H7 (cell line): ENCODE measurements at regions not wholly inside any gene's neighbourhood (a gene's known extent, or its start where the extent isn't known, plus 50 kb on each side); places are given as distances from the start of the nearest gene placed in this dataset.
A peak's percentile ranks its signal among the peaks of the same experiment; 100 is the strongest.

Experiments
- DNase-seq: peaks from one replicate; pipeline ENCODE4 v3.0.0; 2012
- H3K27me3 ChIP-seq: 2 replicates; pipeline ENCODE4 v1.6.0; 2011; ENCODE audit warnings: mild to moderate bottlenecking, low read length; ENCODE audit not compliant: control insufficient read depth, insufficient read depth
- H3K36me3 ChIP-seq: replicated peaks from 2 replicates; pipeline ENCODE4 v1.5.1; 2011; ENCODE audit warnings: low read length; ENCODE audit not compliant: control insufficient read depth, insufficient read depth
- H3K4me3 ChIP-seq: 2 replicates; pipeline ENCODE4 v1.5.1; 2011; ENCODE audit warnings: low read depth, mild to moderate bottlenecking, control low read depth, low read length, moderate library complexity; ENCODE audit not compliant: insufficient read depth

DNA sequence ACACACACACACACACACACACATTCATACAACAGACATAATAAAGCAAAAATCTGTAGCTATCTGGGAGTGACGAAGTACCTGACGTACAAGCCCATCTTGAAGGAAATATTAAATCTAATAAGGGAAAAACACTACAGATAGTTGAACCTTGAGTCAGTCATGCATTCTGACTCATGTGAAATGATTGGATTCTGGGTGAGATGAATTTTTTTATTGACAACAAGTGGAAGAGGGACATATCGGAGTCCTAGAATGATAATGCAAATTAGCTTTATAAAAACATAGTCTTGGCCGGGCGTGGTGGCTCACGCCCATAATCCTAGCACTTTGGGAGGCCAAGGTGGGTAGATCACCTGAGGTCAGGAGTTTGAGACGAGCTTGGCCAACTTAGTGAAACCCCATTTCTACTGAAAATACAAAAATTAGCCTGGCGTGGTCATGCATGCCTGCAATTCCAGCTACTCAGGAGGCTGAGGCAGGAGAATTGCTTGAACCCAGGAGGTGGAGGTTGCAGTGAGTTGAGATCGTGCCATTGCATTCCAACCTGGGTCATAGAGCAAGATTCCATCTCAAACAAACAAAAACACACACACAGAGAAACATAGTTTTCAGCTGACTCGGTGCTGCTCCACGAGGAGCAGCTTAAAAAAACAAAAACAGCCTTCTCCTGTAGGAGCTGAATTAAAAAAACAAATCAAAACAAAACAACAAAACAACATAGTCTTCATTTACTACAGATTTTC lies 154.4 kb upstream of the MKLN1 start:
- Histone ChIP-seq H3K36me3 (no peaks in the 10 kb centered on the region), H3K27me3 (no peaks in the 10 kb centered on the region), H3K4me3 (no peak overlapping the region)
- DNase-seq, result no peak

DNA sequence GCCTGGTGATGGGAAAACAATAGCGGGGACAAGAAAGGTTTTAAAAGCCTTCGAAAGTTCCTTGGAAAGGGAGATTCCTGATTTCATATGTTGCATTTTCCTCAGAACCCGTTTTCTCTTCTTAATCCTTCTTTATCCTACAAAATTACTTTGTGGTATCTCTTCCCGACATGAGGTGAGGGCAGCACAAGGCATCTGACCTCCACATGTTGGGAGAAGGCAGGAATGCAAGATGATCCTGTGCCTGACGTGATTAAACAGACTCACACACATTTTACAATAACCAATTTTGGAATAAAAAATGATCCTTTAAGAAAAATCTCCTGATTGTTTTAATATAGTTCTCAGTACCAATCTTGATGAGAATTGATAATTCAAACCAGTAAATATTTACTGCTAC lies 153.3 kb upstream of the MKLN1 start:
- no peaks in the 10 kb centered on the region for H3K27me3 ChIP-seq
- no peak overlapping the region for H3K4me3 ChIP-seq
- H3K36me3 ChIP-seq, result no peaks in the 10 kb centered on the region
- no peak for DNase-seq

DNA sequence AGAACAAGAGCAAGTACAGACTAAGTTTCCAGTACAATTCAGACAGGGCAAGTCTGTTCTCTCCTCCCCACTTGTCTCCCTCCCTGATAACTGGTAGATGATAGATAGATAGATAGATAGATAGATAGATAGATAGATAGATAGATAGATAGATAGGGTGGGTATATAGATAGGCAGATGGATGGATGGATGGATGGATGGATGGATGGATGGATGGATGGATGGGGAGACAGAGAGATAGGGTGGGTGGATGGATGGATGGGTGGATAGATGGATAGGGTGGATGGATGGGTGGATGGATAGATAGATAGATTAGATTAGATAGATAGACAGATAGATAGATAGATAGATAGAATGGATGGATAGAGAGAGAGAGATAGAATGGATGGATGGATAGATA lies 152.8 kb upstream of the MKLN1 start:
- DNase-seq, result no peak
- Histone ChIP-seq H3K36me3 (no peaks in the 10 kb centered on the region), H3K4me3 (no peak overlapping the region), H3K27me3 (no peaks in the 10 kb centered on the region)

DNA sequence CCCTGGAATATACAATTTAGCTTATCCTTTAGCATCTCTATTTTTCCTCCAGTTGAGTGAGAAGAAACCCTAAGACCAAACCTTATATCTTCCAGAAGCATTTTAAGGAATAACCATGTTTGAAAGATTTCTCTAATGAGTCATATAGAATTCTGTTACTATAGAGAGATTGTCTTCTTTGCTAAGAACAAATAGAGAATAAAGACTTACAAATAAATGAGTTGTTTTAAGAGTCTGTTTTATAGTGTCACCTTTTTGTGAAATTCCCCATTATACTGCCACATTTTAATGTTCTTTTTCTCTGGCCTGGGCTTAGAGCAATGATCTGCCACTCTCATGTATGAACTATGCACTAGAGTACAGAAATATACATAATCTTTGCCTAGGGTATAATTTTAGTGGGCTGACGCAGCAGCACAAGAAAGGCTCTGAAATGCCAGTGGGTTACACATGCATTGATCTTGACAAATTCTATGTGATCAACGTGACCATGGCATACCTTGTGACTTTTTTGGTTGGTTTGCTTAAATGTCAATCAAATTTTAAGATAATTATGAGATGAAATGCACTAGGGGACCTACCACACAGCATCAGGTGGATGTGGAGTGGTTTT lies 145.1 kb upstream of the MKLN1 start:
- Histone ChIP-seq H3K27me3 (no peaks in the 10 kb centered on the region), H3K36me3 (no peaks in the 10 kb centered on the region), H3K4me3 (no peak overlapping the region)
- DNase-seq, result no peak

DNA sequence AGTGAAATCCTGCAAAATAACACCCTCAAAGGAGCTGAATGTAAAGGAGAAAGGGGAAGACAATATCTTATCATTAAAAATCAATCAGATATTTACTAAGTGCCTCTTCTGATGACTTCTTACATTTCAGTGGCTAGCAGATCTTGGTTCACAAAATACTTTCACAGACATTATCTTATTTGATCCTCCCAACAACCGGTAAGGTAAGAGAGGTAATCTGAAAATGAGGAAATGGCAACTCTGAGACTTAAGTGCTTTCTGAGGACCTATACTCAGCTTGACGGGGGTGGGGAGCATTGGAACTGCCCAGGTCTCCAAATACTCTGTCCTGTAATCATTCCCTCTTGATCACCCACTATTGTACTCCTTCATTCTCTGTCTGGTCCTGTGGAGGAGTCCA lies 144.6 kb upstream of the MKLN1 start:
- H3K4me3 ChIP-seq, result no peak overlapping the region
- H3K27me3 ChIP-seq, result no peaks in the 10 kb centered on the region
- DNase-seq, result no peak
- no peaks in the 10 kb centered on the region for H3K36me3 ChIP-seq

DNA sequence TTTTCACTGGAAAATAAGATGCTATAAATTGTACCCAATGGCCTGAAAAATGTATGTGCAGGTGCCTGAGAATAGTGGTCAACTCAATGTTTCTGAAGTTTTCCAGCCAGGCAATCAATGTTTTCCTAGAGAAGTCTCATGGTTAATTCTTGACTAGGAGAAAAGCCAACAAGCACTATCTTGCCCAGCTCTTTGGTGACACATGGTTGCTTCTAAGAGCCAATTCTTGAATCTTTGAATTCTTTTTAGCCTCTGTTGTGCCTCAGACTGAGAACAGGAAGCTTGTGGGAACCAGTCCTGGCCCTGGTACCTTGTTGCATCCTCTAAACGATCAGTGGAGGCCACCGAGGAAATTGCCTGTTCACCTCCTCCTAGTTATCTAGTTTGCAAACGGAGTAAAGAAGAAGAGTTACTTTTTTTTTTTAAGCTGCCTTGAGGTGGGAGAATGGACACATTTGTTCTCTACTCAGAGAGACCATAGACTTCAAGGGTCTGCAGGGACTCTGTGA lies 144.0 kb upstream of the MKLN1 start:
- Histone ChIP-seq H3K36me3 (no peaks in the 10 kb centered on the region), H3K4me3 (no peak overlapping the region), H3K27me3 (no peaks in the 10 kb centered on the region)
- DNase-seq, result no peak

DNA sequence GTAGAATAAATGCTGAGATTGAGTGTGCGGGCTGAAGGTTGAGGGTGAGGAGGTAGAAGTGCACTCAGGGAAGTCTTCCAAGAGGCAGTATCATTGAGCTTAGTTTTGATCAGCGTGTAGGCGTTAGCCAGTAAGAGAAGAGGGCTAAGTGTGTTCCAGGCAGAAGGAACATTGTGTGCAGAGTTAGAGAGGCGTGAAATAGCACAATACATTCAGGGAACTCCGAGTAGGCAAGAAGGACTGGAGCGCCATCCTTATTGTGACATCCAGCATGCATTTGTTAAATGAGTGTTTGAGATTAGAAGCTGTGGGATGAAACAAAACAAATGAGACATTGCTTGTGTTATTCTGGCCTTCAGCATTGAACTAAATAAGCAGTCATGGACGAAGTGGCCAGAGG lies 140.9 kb upstream of the MKLN1 start:
- H3K4me3 ChIP-seq, result no peak overlapping the region
- no peaks in the 10 kb centered on the region for H3K27me3 ChIP-seq
- no peak for DNase-seq
- no peaks in the 10 kb centered on the region for H3K36me3 ChIP-seq

DNA sequence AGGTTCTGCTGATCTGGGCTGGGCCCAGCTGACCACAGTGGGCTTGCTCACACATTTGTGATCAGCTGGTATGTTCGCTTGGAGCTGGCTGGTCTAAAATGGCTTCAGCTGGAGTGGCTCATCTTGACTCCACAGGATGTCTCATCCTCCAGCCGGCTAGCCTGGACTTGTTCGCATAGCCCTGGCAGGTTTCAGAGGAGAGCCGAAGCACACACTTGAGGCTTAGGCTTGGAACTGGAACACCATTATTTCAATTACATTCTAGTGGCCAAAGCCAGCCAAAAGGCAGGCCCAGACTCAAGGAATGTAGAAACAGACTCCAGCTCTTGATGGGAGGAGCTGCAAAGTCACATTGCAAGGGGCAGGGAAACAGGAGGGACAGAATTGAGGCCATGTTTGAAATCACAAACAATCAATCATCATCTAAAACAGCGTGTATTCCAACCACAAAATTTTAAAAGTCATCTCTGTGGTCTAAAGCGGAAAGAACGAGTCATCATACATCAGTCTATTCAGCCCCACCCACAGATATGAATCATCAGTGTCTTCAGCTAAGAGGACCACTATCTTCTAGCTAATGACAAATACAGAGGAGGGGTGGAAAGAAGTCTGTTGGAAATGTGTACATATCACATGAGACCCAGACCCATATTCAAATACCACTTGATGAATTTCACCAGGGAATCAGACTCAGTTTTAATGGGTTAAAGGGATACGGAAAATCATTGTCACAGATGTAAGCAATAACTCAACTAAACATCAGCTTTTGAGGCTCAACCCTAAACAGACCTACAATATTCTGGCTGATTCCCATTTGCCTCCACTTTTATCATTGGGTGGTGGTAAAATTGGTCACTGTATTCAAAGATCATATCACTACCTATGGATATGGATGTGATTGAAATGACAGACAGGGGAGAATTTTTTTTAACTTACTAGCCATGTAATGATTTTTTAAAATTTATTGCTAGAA lies 139.0 kb upstream of the MKLN1 start:
- H3K27me3 ChIP-seq, result no peaks in the 10 kb centered on the region
- H3K36me3 ChIP-seq, result no peaks in the 10 kb centered on the region
- DNase-seq, result no peak
- no peak overlapping the region for H3K4me3 ChIP-seq

DNA sequence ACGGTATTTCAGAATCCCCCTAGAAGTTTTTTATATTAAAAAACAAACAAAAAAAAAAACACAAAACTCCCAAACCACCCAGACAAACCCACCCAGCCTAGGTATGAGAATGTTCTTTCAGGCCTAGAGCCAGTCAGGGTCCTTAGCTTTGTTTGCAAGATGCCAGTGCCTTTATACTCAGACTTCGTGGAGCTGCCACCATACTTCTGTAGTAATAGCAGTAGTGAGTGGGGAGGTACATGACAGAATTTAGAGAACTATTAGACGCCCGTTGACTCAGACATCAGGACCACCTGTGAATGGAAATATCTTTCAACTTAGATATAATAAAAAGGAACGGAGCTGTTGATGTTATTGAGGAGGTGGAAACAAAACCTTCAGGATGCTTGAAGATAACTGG lies 138.2 kb upstream of the MKLN1 start:
- Histone ChIP-seq H3K4me3 (no peak overlapping the region), H3K36me3 (no peaks in the 10 kb centered on the region), H3K27me3 (no peaks in the 10 kb centered on the region)
- no peak for DNase-seq

DNA sequence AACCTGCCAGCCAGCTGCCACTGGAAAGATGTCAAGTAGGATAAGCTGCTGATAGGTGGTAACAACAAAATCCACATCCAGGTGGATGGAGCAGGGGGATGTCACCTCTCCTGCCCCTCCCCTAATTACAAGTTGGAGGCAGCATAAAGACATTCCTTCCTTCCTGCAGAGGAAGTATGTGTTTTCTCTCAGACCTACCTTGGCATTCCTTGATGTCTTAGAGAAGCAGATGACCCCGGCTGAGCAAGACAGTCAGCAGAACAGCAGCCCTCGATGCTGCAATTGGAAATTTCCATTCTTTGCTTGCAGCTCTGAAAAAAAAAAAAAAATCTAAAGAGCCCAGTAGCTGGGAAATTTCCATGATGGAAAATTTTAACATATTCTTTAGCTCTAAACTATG lies 137.5 kb upstream of the MKLN1 start:
- peak; percentile 66 for DNase-seq
- Histone ChIP-seq H3K4me3 (no peak overlapping the region), H3K27me3 (no peaks in the 10 kb centered on the region), H3K36me3 (no peaks in the 10 kb centered on the region)

DNA sequence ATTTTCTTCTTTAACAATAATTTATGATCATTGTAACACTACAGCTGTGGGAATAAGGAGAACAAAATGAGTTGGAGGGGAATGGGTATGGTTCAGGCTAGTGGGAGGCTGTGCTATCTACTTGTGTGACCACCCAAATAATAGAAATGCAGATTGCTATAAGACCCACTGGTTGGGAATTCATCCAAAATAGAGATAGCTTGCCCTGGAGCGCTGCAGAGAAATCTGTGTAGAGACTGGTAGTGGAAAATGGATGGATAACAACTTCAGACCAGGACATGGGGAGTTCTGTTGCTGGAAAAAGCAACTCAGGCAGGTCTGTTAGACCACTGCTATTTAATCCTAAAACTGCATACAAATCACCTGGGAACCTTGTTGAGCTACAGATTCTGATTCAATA lies 137.1 kb upstream of the MKLN1 start:
- H3K36me3 ChIP-seq, result no peaks in the 10 kb centered on the region
- no peak overlapping the region for H3K4me3 ChIP-seq
- DNase-seq, result no peak
- H3K27me3 ChIP-seq, result no peaks in the 10 kb centered on the region

DNA sequence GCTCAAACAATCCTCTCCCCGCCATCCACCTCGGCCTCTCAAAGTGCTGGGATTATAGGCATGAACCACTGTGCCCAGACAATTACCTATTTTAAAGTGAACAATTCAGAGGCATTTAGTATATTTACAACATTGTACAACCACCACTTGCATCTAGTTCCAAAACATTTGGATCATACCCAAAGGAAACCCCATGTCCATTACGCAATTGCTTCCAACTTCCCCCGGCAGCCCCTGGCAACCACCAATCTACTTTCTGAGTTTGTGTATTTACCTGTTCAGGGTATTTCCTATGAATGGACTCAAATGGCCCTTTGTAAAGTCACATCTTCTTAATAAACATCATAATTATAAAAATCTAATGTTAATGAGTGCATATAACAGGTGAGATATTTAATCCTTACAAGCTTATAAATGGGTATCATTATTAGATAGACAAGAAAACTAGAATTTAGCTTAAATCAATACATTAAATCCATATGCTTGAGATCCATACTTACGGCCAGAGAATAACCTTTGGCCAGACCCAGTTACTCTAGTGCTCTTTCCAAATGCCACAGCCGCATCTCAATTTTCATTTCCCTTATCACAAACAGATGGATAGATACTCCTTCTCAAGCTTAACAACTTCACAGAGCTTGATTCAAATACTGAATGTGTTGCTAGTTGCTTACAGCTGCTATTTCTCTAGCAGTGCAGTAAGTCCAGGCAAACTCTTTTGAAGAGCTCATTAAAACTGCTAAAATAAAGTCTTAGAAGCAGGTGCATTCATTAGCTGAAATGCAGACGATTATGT lies 133.4 kb upstream of the MKLN1 start:
- no peak for DNase-seq
- H3K27me3 ChIP-seq, result no peaks in the 10 kb centered on the region

DNA sequence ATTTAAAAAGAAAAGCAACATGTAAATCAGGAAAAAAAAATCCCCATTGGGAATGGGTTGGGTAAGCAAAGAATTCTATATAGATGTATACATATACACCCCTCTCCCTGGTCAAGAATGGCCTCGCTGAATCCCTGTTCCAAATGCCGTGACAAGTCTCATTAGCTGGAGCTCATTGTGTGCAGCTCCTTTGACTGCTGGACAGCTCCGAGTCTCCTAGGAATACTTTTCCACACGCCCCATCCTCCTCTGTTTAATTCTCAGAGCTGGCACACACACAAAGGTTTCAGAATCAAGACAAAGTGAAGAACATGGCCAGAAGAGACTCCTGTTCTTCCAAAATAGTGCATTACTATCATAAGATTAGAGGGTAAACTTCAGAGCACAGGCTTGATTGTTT lies 130.9 kb upstream of the MKLN1 start:
- no peak for DNase-seq
- Histone ChIP-seq H3K36me3 (no peaks in the 10 kb centered on the region), H3K27me3 (no peaks in the 10 kb centered on the region), H3K4me3 (no peak overlapping the region)

More for the DNA sequence above, 133.4 kb upstream of the MKLN1 start:
- Histone ChIP-seq H3K4me3 (no peak overlapping the region), H3K36me3 (no peaks in the 10 kb centered on the region)

DNA sequence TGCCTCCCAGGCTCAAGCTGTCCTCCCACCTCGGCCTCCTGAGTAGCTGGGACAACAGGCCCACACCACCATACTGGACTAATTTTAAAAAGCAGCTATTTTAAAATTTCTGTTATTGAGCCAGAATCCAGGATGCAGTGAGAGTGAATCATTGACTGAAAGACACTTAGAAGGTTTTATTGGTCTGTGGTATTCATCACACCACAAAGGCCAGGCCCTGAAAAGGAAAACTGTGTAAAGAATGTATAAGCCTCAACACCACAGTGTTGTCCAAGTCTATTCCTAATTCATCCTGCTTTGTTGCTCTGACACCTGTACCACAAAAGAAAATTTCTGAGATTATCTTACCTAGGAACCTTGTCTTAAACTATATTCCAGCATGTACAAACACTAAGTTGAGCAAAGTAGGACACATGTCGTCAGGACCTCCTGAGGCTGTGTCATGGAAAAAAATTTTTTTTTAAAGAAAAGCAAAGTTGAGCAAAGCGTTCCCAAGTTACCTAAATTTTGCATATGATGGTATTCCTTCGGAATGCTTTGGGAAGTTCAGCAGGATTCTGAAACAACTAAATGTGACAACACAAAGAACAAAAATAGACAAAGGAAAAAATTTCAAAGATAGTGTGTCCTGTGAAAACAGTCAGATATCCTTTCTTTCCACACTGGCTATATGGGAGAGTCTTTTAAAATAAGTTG lies 129.6 kb upstream of the MKLN1 start:
- DNase-seq, result no peak
- H3K4me3 ChIP-seq, result no peak overlapping the region

More for the DNA sequence above, 129.6 kb upstream of the MKLN1 start:
- Histone ChIP-seq H3K27me3 (no peaks in the 10 kb centered on the region), H3K36me3 (no peaks in the 10 kb centered on the region)
